ENCODE measurements at regions not wholly inside any gene's neighbourhood (a gene's known extent, or its start where the extent isn't known, plus 50 kb on each side); places are given as distances from the start of the nearest gene placed in this dataset.

DNA sequence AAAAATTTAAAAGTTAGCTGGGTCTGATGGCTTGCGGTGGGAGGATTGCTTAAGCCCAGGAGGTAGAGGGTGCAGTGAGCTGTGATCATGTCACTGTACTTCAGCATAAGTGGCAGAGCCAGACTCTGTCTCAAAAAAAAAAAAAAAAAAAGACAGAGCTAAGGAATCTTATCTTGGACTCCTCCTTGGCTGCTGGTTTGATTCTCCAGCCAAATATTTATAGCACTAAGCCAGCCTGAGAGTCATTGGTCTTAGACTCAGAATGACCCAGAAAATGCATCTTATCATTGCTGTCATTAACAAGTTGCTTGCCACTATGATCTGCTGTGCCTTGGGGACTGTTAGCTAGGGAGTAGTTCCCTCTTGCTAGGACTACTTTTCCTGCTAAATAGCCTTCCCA, 164.7 kb downstream of the GNAT3 start:
- Histone ChIP-seq H3K36me3 (ENCODE audit: insufficient read depth, insufficient read length, low read length) (no peaks in the 10 kb centered on the region), H3K4me1 (ENCODE audit: insufficient read depth, insufficient read length) (no peaks in the 10 kb centered on the region), H3K4me3 (ENCODE audit: insufficient read length, low read depth) (no peak overlapping the region), H3K27me3 (ENCODE audit: insufficient read depth, insufficient read length) (no peaks in the 10 kb centered on the region), H3K9ac (ENCODE audit: insufficient read length, low read depth) (no peak overlapping the region), H3K9me3 (ENCODE audit: insufficient read depth, low read length) (no peaks in the 10 kb centered on the region)
- DNase-seq (ENCODE audit: low read depth, low spot score): no peak
- TF ChIP-seq YY1 (IDR thresholded peaks at IDR 0.05; ENCODE audit: insufficient read depth, insufficient read length): no peak
- no peak for TF ChIP-seq ZNF274 (IDR thresholded peaks at IDR 0.05; ENCODE audit: low read depth, low read length)
- no peak for TF ChIP-seq SUZ12 (IDR thresholded peaks at IDR 0.05; ENCODE audit: extremely low read depth, insufficient read depth, insufficient read length)

DNA sequence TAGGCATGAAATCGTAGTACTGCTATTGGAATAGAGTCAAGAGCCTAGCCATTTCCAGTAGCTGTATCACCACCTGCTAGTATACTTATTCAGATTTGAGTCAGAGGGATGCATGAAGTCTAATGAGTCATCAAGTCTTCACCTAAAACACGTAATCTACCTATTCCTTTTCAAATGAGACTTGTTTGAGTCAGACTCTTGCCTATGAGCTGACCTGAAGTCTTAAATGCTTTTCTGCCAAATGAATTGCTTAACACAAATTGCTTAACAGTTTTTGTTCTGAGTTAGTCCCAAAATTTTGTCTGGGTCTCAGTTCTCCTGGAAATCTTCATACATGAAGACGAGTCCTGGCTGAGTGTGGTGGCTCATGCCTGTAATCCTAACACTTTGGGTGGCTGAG, 165.2 kb downstream of the GNAT3 start:
- Histone ChIP-seq H3K27me3 (ENCODE audit: insufficient read depth, insufficient read length) (no peaks in the 10 kb centered on the region), H3K9ac (ENCODE audit: insufficient read length, low read depth) (no peak overlapping the region), H3K4me1 (ENCODE audit: insufficient read depth, insufficient read length) (no peaks in the 10 kb centered on the region), H3K9me3 (ENCODE audit: insufficient read depth, low read length) (no peaks in the 10 kb centered on the region), H3K36me3 (ENCODE audit: insufficient read depth, insufficient read length, low read length) (no peaks in the 10 kb centered on the region), H3K4me3 (ENCODE audit: insufficient read length, low read depth) (no peak overlapping the region)
- no peak for DNase-seq (ENCODE audit: low read depth, low spot score)
- TF ChIP-seq ZNF274 (IDR thresholded peaks at IDR 0.05; ENCODE audit: low read depth, low read length) (no peak), SUZ12 (IDR thresholded peaks at IDR 0.05; ENCODE audit: extremely low read depth, insufficient read depth, insufficient read length) (no peak), YY1 (IDR thresholded peaks at IDR 0.05; ENCODE audit: insufficient read depth, insufficient read length) (no peak)

DNA sequence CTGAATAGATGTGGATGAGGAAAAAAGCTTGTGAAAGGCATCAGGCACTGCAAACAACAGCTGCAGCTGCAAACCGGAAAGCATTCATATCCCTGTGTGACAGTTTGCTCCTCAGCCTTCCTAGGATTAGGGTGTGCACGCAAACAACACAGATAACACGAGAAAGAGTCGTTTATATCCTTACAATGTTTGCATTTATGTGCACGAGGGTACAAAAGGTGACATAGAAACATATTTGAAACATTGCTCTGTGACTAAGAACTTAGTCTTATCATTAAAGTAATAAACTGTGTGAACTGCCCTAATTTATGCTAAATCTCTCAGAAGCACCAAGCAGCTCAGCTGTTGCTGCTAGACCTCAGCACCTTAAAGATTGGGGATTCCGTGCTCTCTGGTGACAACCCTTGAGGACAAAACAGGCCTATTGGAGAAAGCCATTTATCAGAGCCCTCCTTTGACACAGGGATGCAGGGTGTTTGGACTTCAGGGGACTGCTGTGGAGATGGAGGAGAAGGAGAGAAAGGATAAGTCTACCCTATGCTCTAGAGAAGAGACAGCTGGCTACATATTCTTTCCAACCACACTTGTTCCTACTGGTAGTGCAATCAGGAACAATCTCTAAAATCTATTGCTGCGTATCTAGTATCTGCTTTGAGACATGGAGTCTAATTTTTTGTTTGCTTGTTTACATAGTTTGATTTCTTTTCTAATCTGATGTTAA, 176.2 kb downstream of the GNAT3 start:
- no peak overlapping the region for H3K4me3 ChIP-seq (ENCODE audit: insufficient read length, low read depth)
- no peak for DNase-seq (ENCODE audit: low read depth, low spot score)
- no peaks in the 10 kb centered on the region for H3K4me1 ChIP-seq (ENCODE audit: insufficient read depth, insufficient read length)
- no peaks in the 10 kb centered on the region for H3K9me3 ChIP-seq (ENCODE audit: insufficient read depth, low read length)
- no peaks in the 10 kb centered on the region for H3K36me3 ChIP-seq (ENCODE audit: insufficient read depth, insufficient read length, low read length)
- TF ChIP-seq YY1 (IDR thresholded peaks at IDR 0.05; ENCODE audit: insufficient read depth, insufficient read length): no peak
- no peak for TF ChIP-seq SUZ12 (IDR thresholded peaks at IDR 0.05; ENCODE audit: extremely low read depth, insufficient read depth, insufficient read length)
- no peak for TF ChIP-seq ZNF274 (IDR thresholded peaks at IDR 0.05; ENCODE audit: low read depth, low read length)
- no peaks in the 10 kb centered on the region for H3K27me3 ChIP-seq (ENCODE audit: insufficient read depth, insufficient read length)
- H3K9ac ChIP-seq (ENCODE audit: insufficient read length, low read depth): no peak overlapping the region

DNA sequence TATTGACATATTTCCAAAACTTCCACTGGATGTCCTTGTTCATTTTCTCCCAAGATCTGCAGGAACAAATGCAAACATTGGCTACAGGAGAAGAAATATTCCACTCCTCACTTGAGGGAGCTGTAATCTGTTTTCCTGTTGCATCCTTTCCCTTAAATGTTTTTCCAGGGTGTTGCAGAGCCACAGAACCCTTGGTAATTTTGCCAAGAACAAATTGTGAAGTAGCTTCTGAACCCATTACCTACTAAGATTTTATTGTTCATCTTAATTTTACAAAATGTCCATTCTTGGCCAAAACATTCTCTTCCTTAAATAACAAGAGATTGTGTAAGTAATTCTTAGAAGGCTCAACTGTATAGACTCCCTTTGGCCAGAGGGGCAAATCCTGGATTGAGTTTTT, 177.0 kb downstream of the GNAT3 start:
- Histone ChIP-seq H3K4me1 (ENCODE audit: insufficient read depth, insufficient read length) (no peaks in the 10 kb centered on the region), H3K4me3 (ENCODE audit: insufficient read length, low read depth) (no peak overlapping the region), H3K27me3 (ENCODE audit: insufficient read depth, insufficient read length) (no peaks in the 10 kb centered on the region), H3K9me3 (ENCODE audit: insufficient read depth, low read length) (no peaks in the 10 kb centered on the region), H3K36me3 (ENCODE audit: insufficient read depth, insufficient read length, low read length) (no peaks in the 10 kb centered on the region), H3K9ac (ENCODE audit: insufficient read length, low read depth) (no peak overlapping the region)
- no peak for DNase-seq (ENCODE audit: low read depth, low spot score)
- TF ChIP-seq YY1 (IDR thresholded peaks at IDR 0.05; ENCODE audit: insufficient read depth, insufficient read length): no peak
- no peak for TF ChIP-seq SUZ12 (IDR thresholded peaks at IDR 0.05; ENCODE audit: extremely low read depth, insufficient read depth, insufficient read length)
- no peak for TF ChIP-seq ZNF274 (IDR thresholded peaks at IDR 0.05; ENCODE audit: low read depth, low read length)

DNA sequence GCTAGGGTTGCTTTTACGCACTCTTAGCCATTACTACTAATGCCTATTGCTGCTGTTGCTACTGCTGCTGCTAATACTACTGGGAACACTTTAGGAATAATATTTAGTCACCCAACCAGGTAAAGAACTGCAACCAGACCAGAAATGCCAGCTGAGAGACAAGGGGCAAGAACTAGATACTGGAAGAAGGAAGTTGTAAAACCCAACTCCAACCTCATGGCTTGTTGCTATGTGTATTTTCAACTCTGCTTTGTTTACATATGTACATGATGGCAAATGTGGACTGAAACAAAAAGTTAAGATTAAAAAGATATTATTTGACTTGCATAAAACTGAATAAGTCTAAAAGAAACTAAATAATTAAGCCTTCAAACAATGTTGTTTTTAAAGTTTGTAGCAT, 177.7 kb downstream of the GNAT3 start:
- H3K9ac ChIP-seq (ENCODE audit: insufficient read length, low read depth): no peak overlapping the region
- no peaks in the 10 kb centered on the region for H3K4me1 ChIP-seq (ENCODE audit: insufficient read depth, insufficient read length)
- H3K27me3 ChIP-seq (ENCODE audit: insufficient read depth, insufficient read length): no peaks in the 10 kb centered on the region
- TF ChIP-seq YY1 (IDR thresholded peaks at IDR 0.05; ENCODE audit: insufficient read depth, insufficient read length) (no peak), SUZ12 (IDR thresholded peaks at IDR 0.05; ENCODE audit: extremely low read depth, insufficient read depth, insufficient read length) (no peak), ZNF274 (IDR thresholded peaks at IDR 0.05; ENCODE audit: low read depth, low read length) (no peak)
- no peaks in the 10 kb centered on the region for H3K36me3 ChIP-seq (ENCODE audit: insufficient read depth, insufficient read length, low read length)
- H3K9me3 ChIP-seq (ENCODE audit: insufficient read depth, low read length): no peaks in the 10 kb centered on the region
- DNase-seq (ENCODE audit: low read depth, low spot score): no peak
- H3K4me3 ChIP-seq (ENCODE audit: insufficient read length, low read depth): no peak overlapping the region

DNA sequence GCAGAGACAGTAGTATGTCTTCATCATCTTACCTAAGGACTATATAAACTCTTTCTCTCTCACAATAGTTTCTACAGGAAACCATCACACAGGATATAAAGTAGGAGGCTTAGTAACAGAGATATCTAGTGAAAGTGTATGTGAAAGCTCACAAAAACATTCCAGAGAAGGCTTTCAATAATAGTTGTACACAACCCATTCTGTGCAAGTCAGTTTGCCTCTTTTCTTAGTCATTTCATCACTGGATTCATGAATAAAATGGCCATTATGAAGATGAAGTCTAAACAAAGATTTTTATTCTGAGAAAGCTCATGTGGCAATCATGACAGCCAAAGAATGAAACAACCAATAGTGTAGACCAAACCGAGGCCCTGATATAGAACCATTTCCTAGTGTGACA, 178.8 kb downstream of the GNAT3 start:
- TF ChIP-seq ZNF274 (IDR thresholded peaks at IDR 0.05; ENCODE audit: low read depth, low read length) (no peak), YY1 (IDR thresholded peaks at IDR 0.05; ENCODE audit: insufficient read depth, insufficient read length) (no peak), SUZ12 (IDR thresholded peaks at IDR 0.05; ENCODE audit: extremely low read depth, insufficient read depth, insufficient read length) (no peak)
- H3K4me1 ChIP-seq (ENCODE audit: insufficient read depth, insufficient read length): no peaks in the 10 kb centered on the region
- H3K9me3 ChIP-seq (ENCODE audit: insufficient read depth, low read length): no peaks in the 10 kb centered on the region
- DNase-seq (ENCODE audit: low read depth, low spot score): no peak
- no peaks in the 10 kb centered on the region for H3K27me3 ChIP-seq (ENCODE audit: insufficient read depth, insufficient read length)
- no peaks in the 10 kb centered on the region for H3K36me3 ChIP-seq (ENCODE audit: insufficient read depth, insufficient read length, low read length)
- no peak overlapping the region for H3K4me3 ChIP-seq (ENCODE audit: insufficient read length, low read depth)
- no peak overlapping the region for H3K9ac ChIP-seq (ENCODE audit: insufficient read length, low read depth)

DNA sequence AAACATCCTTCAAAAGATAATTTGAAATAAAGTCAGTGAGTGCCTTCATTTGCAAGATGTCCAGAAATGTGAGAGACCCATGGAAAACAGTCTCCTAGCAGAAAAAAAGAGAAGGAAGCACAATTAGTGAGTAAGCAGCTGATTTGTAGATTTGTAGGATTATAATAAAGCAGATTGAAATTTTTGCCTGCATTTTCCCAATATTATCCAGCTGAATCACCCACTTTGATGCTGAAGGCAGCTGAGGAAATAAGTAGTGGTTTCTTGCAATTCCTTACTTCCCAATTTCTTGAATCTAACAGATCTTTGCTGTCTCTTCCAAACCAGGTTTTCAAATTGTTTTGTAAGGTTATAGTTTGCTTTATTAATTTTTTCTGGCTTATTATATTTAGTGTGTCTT, 181.4 kb downstream of the GNAT3 start:
- no peak overlapping the region for H3K4me3 ChIP-seq (ENCODE audit: insufficient read length, low read depth)
- no peak overlapping the region for H3K9ac ChIP-seq (ENCODE audit: insufficient read length, low read depth)
- no peak for DNase-seq (ENCODE audit: low read depth, low spot score)
- H3K4me1 ChIP-seq (ENCODE audit: insufficient read depth, insufficient read length): no peaks in the 10 kb centered on the region
- no peaks in the 10 kb centered on the region for H3K9me3 ChIP-seq (ENCODE audit: insufficient read depth, low read length)
- no peaks in the 10 kb centered on the region for H3K36me3 ChIP-seq (ENCODE audit: insufficient read depth, insufficient read length, low read length)
- no peaks in the 10 kb centered on the region for H3K27me3 ChIP-seq (ENCODE audit: insufficient read depth, insufficient read length)
- TF ChIP-seq YY1 (IDR thresholded peaks at IDR 0.05; ENCODE audit: insufficient read depth, insufficient read length): no peak
- no peak for TF ChIP-seq ZNF274 (IDR thresholded peaks at IDR 0.05; ENCODE audit: low read depth, low read length)
- TF ChIP-seq SUZ12 (IDR thresholded peaks at IDR 0.05; ENCODE audit: extremely low read depth, insufficient read depth, insufficient read length): no peak
